Activated CD8-positive, alpha-beta memory T cell treated with anti-CD3 and anti-CD28 coated beads for 4 hours (primary cell): ENCODE measurements at regions not wholly inside any gene's neighbourhood (a gene's known extent, or its start where the extent isn't known, plus 50 kb on each side); places are given as distances from the start of the nearest gene placed in this dataset.
"Not testable (repeated sequence)": the region's sequence is repeated elsewhere in the genome, so short reads cannot be mapped to it uniquely, and the experiment has no call there.

Source experiments
- DNase-seq, 2 donors: peaks; one replicate each; pipeline ENCODE4 v3.0.0-alpha.2; 2020; ENCODE audit warnings: low read depth in 2 of 2

GRCh38 chr7:155228894-155229293 is 68.8 kb upstream of the INSIG1 start:
- DNase-seq: no peak

GRCh38 chr7:155229548-155230168 is 68.0 kb upstream of the INSIG1 start:
- no peak for DNase-seq

DNA sequence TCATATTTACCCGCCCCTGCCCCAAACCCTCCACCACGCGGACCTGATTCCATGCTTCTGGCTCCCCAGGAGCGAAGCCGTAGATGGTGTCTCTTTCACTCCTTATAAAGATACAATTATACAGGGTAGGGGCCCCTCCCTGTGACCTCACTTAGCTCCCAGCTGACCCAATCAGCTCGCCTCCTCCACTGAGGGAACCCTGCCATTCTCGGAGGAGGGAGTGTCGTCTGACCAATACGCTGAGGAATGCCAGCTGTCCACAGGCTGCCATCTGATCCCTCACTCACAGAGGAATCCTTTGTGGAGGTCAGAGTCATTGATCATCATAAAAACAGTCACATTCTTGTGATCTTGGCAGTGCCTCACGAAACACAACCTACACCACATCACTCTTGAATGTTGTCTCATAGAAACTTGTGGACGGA is 67.5 kb upstream of the INSIG1 start:
- no peak for DNase-seq

DNA sequence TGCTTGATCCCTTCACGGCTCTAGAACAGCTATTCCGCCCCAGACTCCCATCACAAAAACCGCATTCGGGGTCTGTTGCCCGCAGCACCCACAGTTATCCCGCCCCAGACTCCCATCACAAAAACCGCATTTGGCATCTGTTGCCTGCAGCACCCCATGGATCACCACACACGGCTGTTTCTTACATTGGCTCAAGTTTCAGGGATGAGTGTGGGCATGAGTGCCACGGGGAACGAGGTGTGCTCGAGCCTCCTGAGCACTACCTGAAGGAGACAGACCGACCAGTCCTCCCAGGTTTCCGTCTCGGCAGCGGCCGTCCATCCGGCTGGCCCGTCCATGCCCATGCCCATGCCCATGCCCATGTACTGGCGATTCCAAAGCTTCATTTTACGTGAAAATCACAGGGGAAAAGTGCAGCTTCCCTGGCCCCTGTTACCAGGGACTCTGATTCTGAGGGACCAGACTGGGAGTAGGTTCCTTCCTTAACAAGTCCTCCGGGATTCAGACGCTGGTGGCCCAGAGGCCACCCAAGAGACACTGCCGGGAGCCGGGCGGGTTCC is 66.4 kb upstream of the INSIG1 start:
- no peak for DNase-seq

DNA sequence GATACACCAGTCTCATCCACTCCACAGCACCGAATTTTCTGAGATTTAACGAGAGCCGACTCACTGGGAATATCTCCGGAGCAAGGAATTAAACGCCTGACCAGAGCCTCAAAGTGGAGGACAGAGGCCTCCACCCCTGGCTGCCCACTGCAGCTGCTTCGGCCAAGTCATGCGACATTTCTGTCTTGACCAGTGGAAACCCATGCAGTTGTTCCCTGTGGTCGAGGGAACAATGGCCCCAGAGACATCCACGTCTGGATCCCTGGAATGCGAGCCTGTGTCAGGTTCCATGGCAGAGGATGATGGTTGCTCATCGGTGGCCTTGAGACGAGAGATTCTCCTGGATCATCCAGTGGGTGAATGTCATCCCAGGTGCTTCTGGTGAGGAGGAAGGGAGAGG is 65.7 kb upstream of the INSIG1 start:
- no peak for DNase-seq

DNA sequence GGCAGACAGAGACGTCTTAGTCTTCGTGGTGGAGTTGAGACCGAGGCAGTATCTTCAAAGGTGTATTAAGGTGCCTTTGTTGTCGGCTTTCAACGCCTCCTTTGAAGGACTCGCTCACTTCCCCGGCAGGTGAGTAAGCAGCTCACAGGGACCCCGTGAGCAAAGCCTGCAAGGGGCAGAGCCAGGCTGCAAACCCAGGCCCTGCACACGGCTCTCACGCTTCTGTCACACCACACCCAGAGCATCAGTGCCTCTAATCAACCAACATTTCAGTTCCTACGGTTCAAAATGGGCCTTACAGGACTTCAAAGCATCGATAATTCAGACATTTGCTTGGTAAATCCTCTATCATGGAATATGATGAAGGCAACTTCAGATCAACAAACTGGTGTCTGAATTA is 64.8 kb upstream of the INSIG1 start:
- no peak for DNase-seq

GRCh38 chr7:155233311-155234157 is 64.1 kb upstream of the INSIG1 start:
- DNase-seq: no peak

- DNase-seq: no peak
Measured at GRCh38 chr7:155234158-155234492, 63.6 kb upstream of the INSIG1 start.

GRCh38 chr7:155234950-155235789 is 62.5 kb upstream of the INSIG1 start:
- DNase-seq: no peak

DNA sequence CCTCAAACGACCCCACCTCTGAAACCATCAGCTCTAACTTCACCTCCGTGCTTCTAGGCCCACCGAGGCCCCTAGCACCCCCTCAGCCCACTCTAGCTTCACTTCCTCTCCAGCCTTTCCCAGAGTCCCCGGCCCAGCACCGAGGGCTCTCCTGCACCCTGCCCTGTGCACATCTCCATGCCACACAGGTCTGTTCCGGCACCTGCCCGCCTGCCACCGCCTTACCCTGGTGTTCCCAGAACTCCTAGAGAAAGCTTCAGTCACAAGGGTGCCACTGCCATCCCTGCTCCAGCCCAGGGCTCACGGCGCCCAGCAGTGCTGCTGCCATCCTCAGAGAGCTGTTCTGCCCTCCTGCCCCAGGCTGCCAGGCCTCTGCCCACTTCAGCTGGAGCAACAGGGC is 61.3 kb upstream of the INSIG1 start:
- no peak for DNase-seq

- no peak for DNase-seq
Measured at GRCh38 chr7:155237297-155237696, 60.4 kb upstream of the INSIG1 start.

GRCh38 chr7:155237730-155238129 is 59.9 kb upstream of the INSIG1 start:
- DNase-seq: no peak

DNA sequence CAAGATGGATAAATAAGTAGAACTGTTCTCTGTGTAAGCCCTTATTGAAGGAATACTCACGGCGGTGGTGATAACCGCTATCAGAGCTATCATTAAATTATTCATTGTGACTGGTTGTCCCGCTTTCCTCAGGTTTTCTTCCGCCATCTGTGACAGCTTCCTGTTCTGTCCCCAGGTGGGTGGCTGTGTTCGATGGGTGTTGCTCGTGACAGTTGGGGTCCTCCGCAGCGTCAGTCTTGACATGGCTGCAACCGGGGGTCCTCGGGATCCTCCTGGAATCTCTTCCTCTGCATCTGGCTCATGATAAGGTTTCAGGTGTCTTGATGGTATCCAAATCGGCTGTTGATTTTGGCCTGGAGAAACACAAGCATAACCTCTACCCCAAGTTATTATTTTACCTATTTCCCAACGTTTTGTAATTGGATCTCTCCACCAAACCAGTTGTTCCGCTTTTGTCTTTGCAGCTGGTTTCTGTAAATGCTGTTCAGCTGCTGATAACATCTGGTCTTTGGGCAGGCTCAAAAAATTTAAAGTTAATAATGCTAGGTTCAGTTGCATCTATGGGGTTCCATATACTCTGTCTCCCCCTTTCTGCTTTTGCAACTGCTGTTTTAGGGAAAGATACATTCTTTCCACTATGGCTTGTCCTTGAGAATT is 58.1 kb upstream of the INSIG1 start:
- not testable (repeated sequence) for DNase-seq

DNA sequence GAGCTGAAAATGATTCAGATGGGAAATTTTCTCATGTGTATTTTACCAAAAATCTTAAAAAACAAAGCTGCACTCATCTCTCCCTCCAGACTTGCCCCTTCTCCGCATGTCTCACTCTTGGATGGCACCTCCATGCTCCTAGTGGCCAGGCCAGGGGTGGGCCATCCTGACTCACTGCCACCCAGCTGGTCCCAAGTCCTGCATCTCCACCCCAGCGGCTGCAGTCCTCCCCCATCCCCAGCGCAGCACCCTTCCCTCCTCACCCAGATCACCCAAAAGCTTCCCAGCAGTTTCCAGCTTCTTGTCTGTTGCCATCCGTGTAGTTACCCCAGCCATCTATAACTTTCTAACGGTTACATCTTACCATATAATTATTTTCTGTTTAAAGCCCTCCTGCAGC is 53.0 kb upstream of the INSIG1 start:
- DNase-seq: no peak

GRCh38 chr7:155247479-155248365 is 50.0 kb upstream of the INSIG1 start:
- DNase-seq: no peak
